B cell (primary cell): ENCODE measurements at regions not wholly inside any gene's neighbourhood (a gene's known extent, or its start where the extent isn't known, plus 50 kb on each side); places are given as distances from the start of the nearest gene placed in this dataset.

Source experiments
- ATAC-seq: fragments of 200-7000 bp; cut with Tn5 transposase; one replicate; pipeline ENCODE4 v1.10.0; 2021; ENCODE audit warnings: low read depth, mild to moderate bottlenecking, moderate number of reproducible peaks, moderate library complexity
- CTCF ChIA-PET: fragments of 350-600 bp; sonication (Branson Sonifier 250); formaldehyde crosslinking; loops from one replicate; lab custom pipeline; 2021; ENCODE audit warnings: antibody characterized with exemption, inconsistent platforms; lab: Charles Lee
- POLR2A ChIA-PET: fragments of 350-600 bp; sonication (Branson Sonifier 250); formaldehyde crosslinking; loops from one replicate; lab custom pipeline; 2021; ENCODE audit warnings: antibody characterized with exemption; lab: Charles Lee
- DNase-seq: peaks from one replicate; pipeline ENCODE4 v3.0.0; 2013
- H2AFZ ChIP-seq: 2 replicates; pipeline ENCODE4 v1.6.1; 2012; ENCODE audit warnings: mild to moderate bottlenecking, low read depth, low read length; ENCODE audit not compliant: insufficient read depth, poor library complexity, severe bottlenecking
- H3K27ac ChIP-seq, 2 donors: 1 replicate in 1 of 2; 2 replicates in 1 of 2; pipeline ENCODE4 v1.5.1; 2012 to 2013; ENCODE audit warnings: low read length in 2 of 2, mild to moderate bottlenecking in 2 of 2, moderate library complexity in 1 of 2
- H3K27me3 ChIP-seq, 4 experiments: fragments of 200-600 bp in 1 of 4; sonication (generic) in 1 of 4; replicated peaks in 1 of 4; 1 replicate in 2 of 4; 2 replicates in 2 of 4; pipeline versions ENCODE4 v1.6.1 to v1.7.0; 2013 to 2016; ENCODE audit warnings: low read length in 3 of 4, mild to moderate bottlenecking in 2 of 4, mixed read lengths in 1 of 4, moderate library complexity in 1 of 4; ENCODE audit not compliant: insufficient read depth in 4 of 4, control insufficient read depth in 3 of 4; ENCODE audit errors: control extremely low read depth in 1 of 4
- H3K36me3 ChIP-seq, 2 experiments: replicated peaks in 1 of 2; 1 replicate in 1 of 2; 2 replicates in 1 of 2; pipeline versions ENCODE4 v1.6.1 to v1.7.1; 2013; ENCODE audit warnings: low read length in 1 of 2; ENCODE audit not compliant: insufficient read depth in 2 of 2, control insufficient read depth in 1 of 2; ENCODE audit errors: control extremely low read depth in 1 of 2, extremely low read depth in 1 of 2
- H3K4me1 ChIP-seq, 2 donors: fragments of 200-600 bp in 1 of 2; sonication (generic) in 1 of 2; 1 replicate in 1 of 2; 2 replicates in 1 of 2; pipeline versions ENCODE4 v1.5.1 to v1.6.1; 2013 to 2017; ENCODE audit warnings: low read length in 2 of 2; ENCODE audit not compliant: control insufficient read depth in 2 of 2, insufficient read depth in 2 of 2
- H3K4me2 ChIP-seq: replicated peaks from 2 replicates; pipeline ENCODE3; 2012; ENCODE audit warnings: mild to moderate bottlenecking, low read depth, low read length; ENCODE audit not compliant: poor library complexity, severe bottlenecking
- H3K4me3 ChIP-seq, 5 experiments: fragments of 200-600 bp in 1 of 5; sonication (generic) in 1 of 5; 1 replicate in 3 of 5; 2 replicates in 2 of 5; pipeline versions ENCODE4 v1.5.1 to v1.7.0; 2011 to 2016; ENCODE audit warnings: low read length in 4 of 5, mild to moderate bottlenecking in 4 of 5, low read depth in 2 of 5, control low read depth in 1 of 5, moderate library complexity in 1 of 5; ENCODE audit not compliant: insufficient read depth in 1 of 5; ENCODE audit errors: control extremely low read depth in 1 of 5, extremely low read depth in 1 of 5
- H3K79me2 ChIP-seq: fragments of 200-600 bp; sonication (generic); one replicate; pipeline ENCODE4 v1.6.0; 2016; ENCODE audit warnings: low read length; ENCODE audit not compliant: control insufficient read depth, insufficient read depth
- H3K9ac ChIP-seq: fragments of 200-600 bp; sonication (generic); 2 replicates; pipeline ENCODE4 v1.6.1; 2017; ENCODE audit warnings: mild to moderate bottlenecking, low read length, moderate library complexity
- H3K9me3 ChIP-seq, 3 donors: one replicate each; pipeline versions ENCODE4 v1.6.1 to v1.7.1; 2013; ENCODE audit warnings: low read length in 2 of 3; ENCODE audit not compliant: control insufficient read depth in 2 of 3, insufficient read depth in 1 of 3; ENCODE audit errors: control extremely low read depth in 1 of 3
- H4K20me1 ChIP-seq: 2 replicates; pipeline ENCODE4 v1.6.0; 2012; ENCODE audit warnings: mild to moderate bottlenecking, low read length; ENCODE audit not compliant: insufficient read depth, control insufficient read depth, poor library complexity, severe bottlenecking
- H3K27ac Mint-ChIP-seq: one replicate; pipeline ENCODE4 v1.8.0; 2021; ENCODE audit warnings: mixed read lengths
- H3K27me3 Mint-ChIP-seq: one replicate; pipeline ENCODE4 v1.8.0; 2021; ENCODE audit warnings: mixed read lengths
- H3K4me1 Mint-ChIP-seq: one replicate; pipeline ENCODE4 v1.8.0; 2021; ENCODE audit warnings: mixed read lengths
- H3K4me3 Mint-ChIP-seq: one replicate; pipeline ENCODE4 v1.8.0; 2021; ENCODE audit warnings: mixed read lengths
- H3K9me3 Mint-ChIP-seq: one replicate; pipeline ENCODE4 v1.8.0; 2022; ENCODE audit warnings: mixed read lengths; ENCODE audit not compliant: insufficient read depth
- EZH2 ChIP-seq: IDR thresholded peaks from 2 replicates; pipeline ENCODE4 v1.6.1; 2012; ENCODE audit warnings: borderline replicate concordance, low read depth, mild to moderate bottlenecking, moderate library complexity, low read length; ENCODE audit not compliant: insufficient read depth, poor library complexity, severe bottlenecking
- WGBS: methylation state at CpG from one replicate; pipeline ENCODE4 v1.1.5; 2013; ENCODE audit warnings: missing lambda C conversion rate; ENCODE audit not compliant: insufficient coverage; 5-methylcytosine and 5-hydroxymethylcytosine counted together
- intact Hi-C: fragments of 100-400 bp; cut with micrococcal nuclease; formaldehyde crosslinking; loops from one replicate; pipeline ENCODE4 v1.10.0; 2022
- TF ChIP-seq, protein P1 (sequence below): fragments of 200-600 bp; IDR thresholded peaks from one replicate; pipeline ENCODE4 v1.8.0; 2022; ENCODE audit warnings: antibody characterized with exemption, mild to moderate bottlenecking

DNA sequence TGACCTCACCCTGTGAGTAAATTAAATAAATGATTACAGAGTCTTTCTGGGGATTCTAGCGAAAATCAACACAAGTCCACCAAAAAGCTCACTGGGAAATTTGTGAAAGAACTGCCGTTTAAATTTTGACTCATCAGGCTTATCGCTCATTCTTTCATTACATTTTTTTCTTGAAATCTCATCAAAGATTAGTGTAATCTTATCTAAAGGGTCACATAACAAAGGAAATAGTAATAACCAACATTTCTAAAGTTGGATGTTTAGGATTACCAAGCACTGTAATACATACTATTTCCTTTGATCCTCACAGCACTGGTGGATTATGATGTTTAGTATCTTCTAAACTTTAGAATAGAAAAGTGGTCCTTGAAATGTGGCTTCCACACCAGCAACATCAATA, 111.1 kb upstream of the CBLB start:
- Histone ChIP-seq H3K4me2 (no peak overlapping the region), H3K27me3 (no peaks in the 10 kb centered on the region), H3K36me3 (no peaks in the 10 kb centered on the region), H3K4me3 (no peak overlapping the region), H4K20me1 (no peaks in the 10 kb centered on the region), H3K27ac (no peak overlapping the region), H3K9ac (no peak overlapping the region), H2AFZ (no peak overlapping the region), H3K9me3 (peaks cover 0 to 5% (median 0%) of the 10 kb centered on the region in 3 donors), H3K4me1 (no peaks in the 10 kb centered on the region), H3K79me2 (no peaks in the 10 kb centered on the region)
- Mint-ChIP-seq H3K9me3 (no peaks in the 10 kb centered on the region), H3K4me3 (no peak overlapping the region), H3K27me3 (no peaks in the 10 kb centered on the region), H3K4me1 (no peaks in the 10 kb centered on the region), H3K27ac (no peak overlapping the region)
- no peak for TF ChIP-seq EZH2
- TF ChIP-seq, protein P1, sequence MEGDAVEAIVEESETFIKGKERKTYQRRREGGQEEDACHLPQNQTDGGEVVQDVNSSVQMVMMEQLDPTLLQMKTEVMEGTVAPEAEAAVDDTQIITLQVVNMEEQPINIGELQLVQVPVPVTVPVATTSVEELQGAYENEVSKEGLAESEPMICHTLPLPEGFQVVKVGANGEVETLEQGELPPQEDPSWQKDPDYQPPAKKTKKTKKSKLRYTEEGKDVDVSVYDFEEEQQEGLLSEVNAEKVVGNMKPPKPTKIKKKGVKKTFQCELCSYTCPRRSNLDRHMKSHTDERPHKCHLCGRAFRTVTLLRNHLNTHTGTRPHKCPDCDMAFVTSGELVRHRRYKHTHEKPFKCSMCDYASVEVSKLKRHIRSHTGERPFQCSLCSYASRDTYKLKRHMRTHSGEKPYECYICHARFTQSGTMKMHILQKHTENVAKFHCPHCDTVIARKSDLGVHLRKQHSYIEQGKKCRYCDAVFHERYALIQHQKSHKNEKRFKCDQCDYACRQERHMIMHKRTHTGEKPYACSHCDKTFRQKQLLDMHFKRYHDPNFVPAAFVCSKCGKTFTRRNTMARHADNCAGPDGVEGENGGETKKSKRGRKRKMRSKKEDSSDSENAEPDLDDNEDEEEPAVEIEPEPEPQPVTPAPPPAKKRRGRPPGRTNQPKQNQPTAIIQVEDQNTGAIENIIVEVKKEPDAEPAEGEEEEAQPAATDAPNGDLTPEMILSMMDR, result no peak
- WGBS, result no CpG with 5 or more reads among the region's 3 CpGs
- ChIA-PET CTCF (no interaction called here), POLR2A (no interaction called here)
- ATAC-seq (no peak), DNase-seq (no peak)
- intact Hi-C loops, result no loop called here

DNA sequence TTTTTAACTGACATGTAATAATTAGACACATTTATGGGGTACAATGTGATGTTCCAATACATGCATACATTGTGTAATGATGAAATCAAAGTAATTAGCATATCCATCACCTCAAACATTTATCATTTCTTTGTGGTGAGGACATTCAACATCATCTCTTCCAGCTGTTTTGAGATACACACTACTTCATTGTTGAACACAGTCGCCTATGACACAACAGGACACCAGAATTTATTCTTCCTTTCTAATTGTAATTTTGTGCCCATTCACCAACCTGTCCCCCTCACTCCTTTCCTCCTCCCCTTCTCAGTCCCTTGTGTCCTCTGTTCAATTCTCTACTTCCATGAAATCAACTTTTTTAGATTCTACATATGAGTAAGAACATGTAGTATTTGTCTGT, 113.4 kb upstream of the CBLB start:
- no peaks in the 10 kb centered on the region for H3K27me3 ChIP-seq
- no peaks in the 10 kb centered on the region for H3K36me3 ChIP-seq
- Mint-ChIP-seq H3K4me3 (no peak overlapping the region), H3K9me3 (no peaks in the 10 kb centered on the region), H3K27ac (no peak overlapping the region), H3K4me1 (no peaks in the 10 kb centered on the region), H3K27me3 (no peaks in the 10 kb centered on the region)
- POLR2A ChIA-PET, result no interaction called here
- no peak overlapping the region for H3K27ac ChIP-seq
- intact Hi-C loops, result no loop called here
- no peak for TF ChIP-seq EZH2
- TF ChIP-seq, protein P1, result no peak
- WGBS, result 100% methylated on average over 1 of the region's 1 CpG
- no peak overlapping the region for H3K9ac ChIP-seq
- H3K4me3 ChIP-seq, result no peak overlapping the region
- no peak for DNase-seq
- H2AFZ ChIP-seq, result no peak overlapping the region
- H3K4me2 ChIP-seq, result no peak overlapping the region
- H3K4me1 ChIP-seq, result no peaks in the 10 kb centered on the region
- CTCF ChIA-PET, result no interaction called here
- H4K20me1 ChIP-seq, result no peaks in the 10 kb centered on the region
- ATAC-seq, result no peak
- no peaks in the 10 kb centered on the region for H3K79me2 ChIP-seq
- H3K9me3 ChIP-seq, result peaks cover 0 to 5% (median 0%) of the 10 kb centered on the region in 3 donors
